ENCODE measurements at regions not wholly inside any gene's neighbourhood (a gene's known extent, or its start where the extent isn't known, plus 50 kb on each side); places are given as distances from the start of the nearest gene placed in this dataset.
"Not testable (repeated sequence)": the region's sequence is repeated elsewhere in the genome, so short reads cannot be mapped to it uniquely, and the experiment has no call there.

DNA sequence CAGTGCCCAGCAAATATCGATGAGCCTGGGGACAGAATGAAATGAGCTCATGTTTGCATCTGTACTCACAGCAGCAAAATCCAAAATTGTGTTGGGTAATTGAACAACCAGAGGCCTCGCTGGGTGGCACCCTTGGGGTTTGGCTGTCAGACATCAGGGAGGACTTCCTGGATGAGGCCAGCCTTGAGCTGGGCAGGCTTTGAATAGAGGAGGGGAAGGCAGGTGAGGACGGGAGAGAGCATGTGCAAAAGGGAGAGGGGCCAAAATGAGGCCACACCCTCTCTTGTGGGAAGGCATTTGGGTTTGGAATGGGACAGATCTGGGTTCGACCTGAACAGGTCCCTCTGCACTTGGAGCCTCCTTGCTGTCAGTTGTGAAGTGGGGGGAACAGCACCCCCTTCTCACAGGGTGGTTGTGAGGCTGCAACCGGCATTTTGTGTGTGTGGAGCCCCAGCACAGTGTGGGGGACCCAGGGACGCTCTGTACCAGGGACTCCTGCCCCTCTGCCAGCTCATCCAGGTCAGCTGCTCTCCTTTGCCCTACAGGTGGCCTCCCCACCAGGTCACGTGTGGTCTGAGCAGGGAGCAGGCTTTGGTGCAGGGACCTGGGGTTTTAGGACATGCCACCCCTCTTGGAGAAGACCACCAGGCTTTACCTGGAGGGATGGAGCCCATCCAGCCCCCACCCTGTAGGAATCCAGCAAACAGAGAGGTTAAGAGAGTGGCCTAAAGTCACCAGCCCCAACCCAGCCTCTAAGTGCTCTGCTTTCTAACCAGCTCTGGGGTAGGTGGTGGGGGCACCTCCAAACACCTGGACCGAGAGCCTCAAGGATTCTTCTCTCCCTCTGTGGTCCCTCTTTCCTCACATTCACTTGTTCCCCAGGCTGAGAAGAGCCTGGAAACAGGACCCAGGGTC, 521.8 kb downstream of the PTPRU start:
- DNase-seq (ENCODE audit: low read depth) = no peak
- TF ChIP-seq CTCF (conservative IDR thresholded peaks at IDR 0.05; ENCODE audit: low read depth, low read length) = no peak
- H3K4me3 ChIP-seq (ENCODE audit: low read depth, low read length) = no peak overlapping the region

DNA sequence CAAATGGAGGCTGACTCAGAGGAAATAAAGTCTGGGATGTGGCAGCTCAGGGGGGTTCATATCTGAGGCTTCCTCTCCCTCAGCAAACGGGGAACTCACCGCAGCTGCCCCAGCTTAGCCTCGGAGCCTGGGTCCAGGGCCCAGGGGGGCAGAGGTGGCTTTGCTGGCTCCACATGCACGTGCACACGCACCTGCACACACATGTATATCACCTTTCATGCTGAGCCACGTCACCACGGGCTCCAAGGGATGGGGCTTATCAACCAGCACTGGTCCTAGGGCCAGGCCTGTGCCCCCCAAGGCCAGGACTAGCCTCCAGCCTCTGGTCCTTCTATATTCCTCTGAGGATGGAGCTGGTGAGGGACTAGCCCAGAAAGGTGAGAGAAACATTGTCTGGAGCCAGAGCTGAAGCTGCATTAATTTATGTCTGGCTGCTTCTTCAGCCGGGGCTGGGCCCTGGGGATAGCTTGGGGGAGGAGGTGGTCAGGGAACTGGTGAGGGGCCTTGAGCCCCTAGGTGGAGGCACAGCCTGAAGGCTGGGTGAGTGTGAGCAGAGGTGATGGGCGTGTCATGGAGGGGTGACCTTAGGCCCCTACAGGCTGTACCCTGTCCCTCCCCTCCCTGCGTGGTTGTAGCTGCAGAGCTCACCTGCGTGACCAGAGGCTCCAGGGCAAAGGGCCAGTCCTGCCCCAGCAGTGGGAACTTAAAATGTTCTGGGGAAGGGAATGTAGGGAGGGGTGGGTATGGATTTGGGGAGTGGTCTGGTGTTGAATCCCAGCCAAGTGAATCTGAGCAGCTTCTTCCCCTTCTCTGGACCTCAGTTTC, 520.8 kb downstream of the PTPRU start:
- no peak for DNase-seq (ENCODE audit: low read depth)
- H3K4me3 ChIP-seq (ENCODE audit: low read depth, low read length) = no peak overlapping the region
- TF ChIP-seq CTCF (conservative IDR thresholded peaks at IDR 0.05; ENCODE audit: low read depth, low read length) = no peak

DNA sequence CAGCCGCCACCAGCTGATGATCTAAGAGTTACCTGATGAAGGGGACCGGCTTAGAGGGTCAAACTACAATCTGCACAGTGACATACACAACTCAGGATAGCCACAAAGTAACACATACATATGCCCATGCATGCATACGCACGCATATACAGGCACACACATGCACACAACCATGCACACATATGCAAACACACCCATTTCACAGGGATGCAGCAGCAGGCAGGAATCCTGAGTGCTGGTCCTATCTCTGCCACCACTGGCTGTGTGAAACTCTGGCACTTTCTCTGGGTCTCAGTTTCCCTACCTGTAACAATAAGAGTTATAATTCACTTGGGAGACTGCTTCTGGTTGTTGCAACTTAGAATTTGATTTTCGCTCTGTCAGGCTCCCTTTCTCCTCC, 520.2 kb downstream of the PTPRU start:
- DNase-seq (ENCODE audit: low read depth) = no peak
- no peak overlapping the region for H3K4me3 ChIP-seq (ENCODE audit: low read depth, low read length)
- no peak for TF ChIP-seq CTCF (conservative IDR thresholded peaks at IDR 0.05; ENCODE audit: low read depth, low read length)

- TF ChIP-seq CTCF (conservative IDR thresholded peaks at IDR 0.05; ENCODE audit: low read depth, low read length) = no peak
- no peak overlapping the region for H3K4me3 ChIP-seq (ENCODE audit: low read depth, low read length)
- DNase-seq (ENCODE audit: low read depth) = no peak
Observed at GRCh38 chr1:29756085-29756484, 519.8 kb downstream of the PTPRU start.

GRCh38 chr1:29755412-29756015, 519.2 kb downstream of the PTPRU start:
- not testable (repeated sequence) for H3K4me3 ChIP-seq (ENCODE audit: low read depth, low read length); DNase-seq (ENCODE audit: low read depth)

DNA sequence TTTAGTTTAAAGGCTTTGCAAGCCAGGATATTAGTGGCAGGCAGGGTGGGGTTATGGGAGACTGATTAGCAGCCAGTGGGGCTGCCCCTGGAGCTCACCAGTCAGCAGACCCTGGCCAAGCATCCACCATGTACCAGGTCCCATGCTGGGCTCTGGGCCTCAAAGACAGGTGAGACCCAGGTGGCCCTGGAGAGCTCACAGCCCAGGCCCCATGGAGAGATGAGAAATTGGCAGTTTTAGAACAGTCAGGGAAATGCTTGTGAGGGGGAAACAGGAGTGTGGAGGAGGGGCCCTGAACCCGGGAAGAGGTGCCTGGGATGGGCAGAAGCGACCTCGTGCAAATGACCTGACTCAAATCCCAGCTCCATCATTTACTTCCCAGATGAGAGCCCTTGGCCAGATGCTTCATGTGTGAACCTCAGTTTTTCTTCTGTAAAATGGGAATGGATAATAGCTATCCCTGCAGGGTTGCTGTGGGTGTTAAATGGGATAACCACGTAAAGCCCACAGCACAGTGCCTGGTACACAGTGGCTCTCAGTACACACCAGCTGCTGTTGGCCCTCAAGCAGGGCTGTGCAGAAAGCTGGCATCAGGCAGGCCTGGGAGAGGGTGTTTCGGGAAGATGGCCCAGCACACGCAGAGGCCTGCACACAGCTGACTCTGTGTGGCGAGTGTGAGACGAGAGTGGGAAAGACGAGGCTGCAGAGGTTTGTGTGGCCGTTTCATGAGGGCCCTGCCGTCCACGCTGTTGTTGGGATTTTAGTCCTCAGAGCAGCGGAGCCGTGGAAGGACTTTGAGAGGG, 518.5 kb downstream of the PTPRU start:
- TF ChIP-seq CTCF (conservative IDR thresholded peaks at IDR 0.05; ENCODE audit: low read depth, low read length) = no peak
- DNase-seq (ENCODE audit: low read depth) = no peak
- no peak overlapping the region for H3K4me3 ChIP-seq (ENCODE audit: low read depth, low read length)

Data from epithelial cell of proximal tubule (primary cell).